BJ (cell line): ENCODE measurements at regions not wholly inside any gene's neighbourhood (a gene's known extent, or its start where the extent isn't known, plus 50 kb on each side); places are given as distances from the start of the nearest gene placed in this dataset.

ENCODE experiments used
- CTCF ChIA-PET: fragments of 350-600 bp; formaldehyde crosslinking; extraction: SDS; loops from one replicate; lab custom pipeline; 2021; ENCODE audit warnings: antibody characterized with exemption, inconsistent platforms; lab: Yijun Ruan, JAX
- POLR2A ChIA-PET: fragments of 300-600 bp; sonication (Branson Sonifier 250); formaldehyde crosslinking; extraction: SDS; loops from one replicate; lab custom pipeline; 2021; ENCODE audit warnings: antibody characterized with exemption; lab: Charles Lee
- DNase-seq: peaks from one replicate; pipeline ENCODE4 v3.0.0-alpha.2; 2011; ENCODE audit warnings: low read depth
- H3K27me3 ChIP-seq: 2 replicates; pipeline ENCODE4 v1.6.0; 2011; ENCODE audit warnings: low read length; ENCODE audit not compliant: control insufficient read depth, insufficient read depth
- H3K36me3 ChIP-seq: 2 replicates; pipeline ENCODE4 v1.5.1; 2011; ENCODE audit warnings: low read length; ENCODE audit not compliant: control insufficient read depth, insufficient read depth
- H3K4me3 ChIP-seq: 2 replicates; pipeline ENCODE4 v1.5.1; 2011; ENCODE audit warnings: low read depth, mild to moderate bottlenecking, control low read depth, low read length
- TF ChIP-seq, protein P1 (sequence below): IDR thresholded peaks from 2 replicates; pipeline ENCODE4 v1.5.1; 2011; ENCODE audit warnings: low read depth, mild to moderate bottlenecking, control low read depth, inconsistent platforms, low read length, moderate library complexity; ENCODE audit not compliant: insufficient read depth

- TF ChIP-seq, protein P1, sequence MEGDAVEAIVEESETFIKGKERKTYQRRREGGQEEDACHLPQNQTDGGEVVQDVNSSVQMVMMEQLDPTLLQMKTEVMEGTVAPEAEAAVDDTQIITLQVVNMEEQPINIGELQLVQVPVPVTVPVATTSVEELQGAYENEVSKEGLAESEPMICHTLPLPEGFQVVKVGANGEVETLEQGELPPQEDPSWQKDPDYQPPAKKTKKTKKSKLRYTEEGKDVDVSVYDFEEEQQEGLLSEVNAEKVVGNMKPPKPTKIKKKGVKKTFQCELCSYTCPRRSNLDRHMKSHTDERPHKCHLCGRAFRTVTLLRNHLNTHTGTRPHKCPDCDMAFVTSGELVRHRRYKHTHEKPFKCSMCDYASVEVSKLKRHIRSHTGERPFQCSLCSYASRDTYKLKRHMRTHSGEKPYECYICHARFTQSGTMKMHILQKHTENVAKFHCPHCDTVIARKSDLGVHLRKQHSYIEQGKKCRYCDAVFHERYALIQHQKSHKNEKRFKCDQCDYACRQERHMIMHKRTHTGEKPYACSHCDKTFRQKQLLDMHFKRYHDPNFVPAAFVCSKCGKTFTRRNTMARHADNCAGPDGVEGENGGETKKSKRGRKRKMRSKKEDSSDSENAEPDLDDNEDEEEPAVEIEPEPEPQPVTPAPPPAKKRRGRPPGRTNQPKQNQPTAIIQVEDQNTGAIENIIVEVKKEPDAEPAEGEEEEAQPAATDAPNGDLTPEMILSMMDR: no peak
- ChIA-PET CTCF (no interaction called here), POLR2A (no interaction called here)
- no peaks in the 10 kb centered on the region for H3K27me3 ChIP-seq
- H3K4me3 ChIP-seq: no peak overlapping the region
- H3K36me3 ChIP-seq: no peaks in the 10 kb centered on the region
- no peak for DNase-seq
Measured at GRCh38 chr1:203954293-203954692, 92.9 kb downstream of the SNRPE start.

DNA sequence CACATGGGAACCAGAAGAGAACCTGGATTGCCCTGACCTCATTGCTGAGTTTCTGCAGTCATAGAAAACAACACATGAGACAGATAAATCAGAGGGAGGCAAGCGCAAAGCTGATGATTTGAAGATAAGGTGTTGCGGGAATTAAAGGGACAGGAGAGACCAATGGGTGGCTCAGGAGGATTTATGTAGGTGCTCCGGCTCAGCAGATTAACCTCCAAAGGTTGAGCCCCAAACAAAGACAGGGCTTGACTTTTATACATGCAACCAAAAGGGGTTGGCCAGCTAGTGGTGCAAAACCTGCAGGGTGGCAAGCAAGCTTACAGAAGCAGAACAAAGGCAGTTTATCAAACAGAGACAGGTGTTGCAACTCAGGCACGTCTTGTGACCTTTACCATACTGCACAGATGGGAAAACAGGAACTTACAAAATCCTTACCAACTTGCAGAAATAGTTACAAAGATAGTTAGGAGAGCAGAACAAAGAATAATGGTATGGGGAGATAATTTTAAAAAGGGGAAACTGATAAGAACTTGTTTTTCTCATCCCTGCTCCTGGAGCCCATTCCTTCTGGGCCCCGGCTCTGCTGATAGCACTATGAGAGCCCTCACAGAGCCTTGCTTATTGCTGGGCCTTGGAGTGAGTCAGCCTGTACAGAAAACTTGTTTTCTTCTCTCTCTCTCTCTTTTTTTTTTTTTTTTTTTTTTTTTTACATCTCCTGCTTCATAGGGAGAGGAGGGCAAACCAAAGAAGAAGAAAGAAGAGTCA is 93.6 kb downstream of the SNRPE start:
- H3K36me3 ChIP-seq: no peaks in the 10 kb centered on the region
- no peak overlapping the region for H3K4me3 ChIP-seq
- no peak for DNase-seq
- ChIA-PET POLR2A (no interaction called here), CTCF (no interaction called here)
- TF ChIP-seq, protein P1: no peak
- no peaks in the 10 kb centered on the region for H3K27me3 ChIP-seq

GRCh38 chr1:203968761-203969160 is 104.2 kb upstream of the SOX13 start:
- ChIA-PET POLR2A (no interaction called here), CTCF (interaction anchor here (0.6 to 1.5 kb wide), 3 partner anchors 8 to 84 kb away, joined by 3 to 4 read pairs (median 3); no protein-coding TSS in a partner anchor)
- Histone ChIP-seq H3K36me3 (no peaks in the 10 kb centered on the region), H3K4me3 (no peak overlapping the region), H3K27me3 (peaks cover 1% of the 10 kb centered on the region; the same call in 1 of the 2 replicates)
- no peak for DNase-seq
- TF ChIP-seq, protein P1: no peak

DNA sequence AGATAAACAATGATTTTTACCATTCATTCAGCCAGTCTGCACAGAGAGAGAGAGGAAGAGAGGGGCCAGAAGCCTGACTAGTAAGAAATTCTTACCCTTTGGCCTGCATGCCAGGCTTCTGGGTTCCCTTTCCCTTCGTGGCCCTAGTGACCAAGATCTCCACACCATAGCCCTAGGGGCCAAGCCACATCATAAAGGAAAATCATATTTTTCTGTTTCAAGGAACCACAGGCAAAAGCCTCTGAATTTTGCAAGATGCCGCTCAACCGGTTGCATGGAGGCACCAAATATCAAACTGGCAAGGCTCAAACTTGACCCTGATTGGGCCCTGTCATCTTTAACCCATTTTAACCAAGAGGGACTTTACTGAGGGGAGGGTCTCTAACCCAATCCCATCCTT is 103.1 kb upstream of the SOX13 start:
- TF ChIP-seq, protein P1: no peak

DNA sequence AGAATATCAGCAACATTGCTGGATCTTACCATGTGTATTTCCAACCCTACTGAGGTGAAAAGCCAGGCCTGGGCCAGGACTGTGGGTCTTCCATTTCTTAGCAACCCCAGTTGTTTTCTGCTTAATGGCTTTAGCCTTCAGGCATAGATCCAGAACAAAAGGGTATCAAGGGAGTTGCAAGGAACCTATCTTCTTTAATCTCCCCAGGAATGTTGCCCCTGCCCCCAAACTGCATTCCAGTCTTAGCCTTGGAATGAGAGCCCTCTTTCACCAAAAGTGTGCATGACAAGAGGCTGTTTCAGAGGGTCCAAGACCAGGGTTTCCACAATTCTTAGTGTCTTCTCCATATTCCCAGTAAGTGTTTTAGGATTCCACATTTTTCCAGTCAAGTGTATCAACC is 87.9 kb upstream of the SOX13 start:
- POLR2A ChIA-PET: no interaction called here

More for the DNA sequence above, 103.1 kb upstream of the SOX13 start:
- no peak for DNase-seq
- H3K36me3 ChIP-seq: no peaks in the 10 kb centered on the region
- H3K27me3 ChIP-seq: peaks cover 1% of the 10 kb centered on the region; the same call in 1 of the 2 replicates
- POLR2A ChIA-PET: no interaction called here
- H3K4me3 ChIP-seq: no peak overlapping the region
- CTCF ChIA-PET: no interaction called here

More for the DNA sequence above, 87.9 kb upstream of the SOX13 start:
- Histone ChIP-seq H3K36me3 (no peaks in the 10 kb centered on the region), H3K4me3 (no peak overlapping the region), H3K27me3 (0 out of 2 replicates have a peak, but pooled peaks cover 1% of the 10 kb centered on the region)
- DNase-seq: no peak
- TF ChIP-seq, protein P1: no peak
- CTCF ChIA-PET: no interaction called here
